ENCODE measurements at regions not wholly inside any gene's neighbourhood (a gene's known extent, or its start where the extent isn't known, plus 50 kb on each side); places are given as distances from the start of the nearest gene placed in this dataset.

GRCh38 chr15:95932676-95933075 is 397.8 kb upstream of the NR2F2 start:
- DNase-seq (ENCODE audit: low read depth in 4 of 4, low spot score in 3 of 4) = no peak

- no peak for DNase-seq (ENCODE audit: low read depth in 4 of 4, low spot score in 3 of 4)
These were observed 394.6 kb upstream of the NR2F2 start for GRCh38 chr15:95935852-95936251.

- no peak for DNase-seq (ENCODE audit: low read depth in 4 of 4, low spot score in 3 of 4)
These were observed 393.4 kb upstream of the NR2F2 start for GRCh38 chr15:95937128-95937528.

DNA sequence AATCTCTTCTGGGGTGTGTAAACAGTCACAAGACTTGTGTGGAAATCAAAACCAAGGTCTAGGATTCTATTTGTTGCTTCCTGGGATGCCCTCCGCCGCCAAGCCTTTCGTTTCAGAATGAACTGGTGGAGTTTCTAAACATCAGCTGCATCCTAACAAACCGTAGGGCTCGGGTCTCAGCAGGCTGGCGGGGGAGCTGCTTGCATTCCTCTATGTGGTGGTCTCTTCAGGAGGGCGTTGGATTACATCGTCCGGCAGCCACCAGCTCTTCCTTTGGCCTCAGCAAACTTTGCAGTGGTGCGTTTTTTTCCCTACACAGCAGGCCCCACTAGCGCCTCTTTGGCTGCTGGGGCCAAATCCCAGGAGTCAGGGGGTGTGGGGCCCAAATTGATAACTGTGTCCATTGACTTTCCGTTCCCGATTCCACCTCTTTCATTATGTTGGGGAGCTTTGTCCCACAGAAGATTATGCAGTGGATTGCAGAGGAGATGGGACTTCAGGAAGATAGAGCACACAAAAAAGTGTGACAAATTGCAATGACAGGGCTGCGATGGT is 390.0 kb upstream of the NR2F2 start:
- DNase-seq (ENCODE audit: low read depth in 4 of 4, low spot score in 3 of 4) = peak in 1 of 4 donors; percentile 36

- DNase-seq (ENCODE audit: low read depth in 4 of 4, low spot score in 3 of 4) = no peak
These were observed 386.3 kb upstream of the NR2F2 start for GRCh38 chr15:95944193-95944592.

GRCh38 chr15:95944661-95945255 is 385.7 kb upstream of the NR2F2 start:
- no peak for DNase-seq (ENCODE audit: low read depth in 4 of 4, low spot score in 3 of 4)

GRCh38 chr15:95946241-95946640 is 384.3 kb upstream of the NR2F2 start:
- DNase-seq (ENCODE audit: low read depth in 4 of 4, low spot score in 3 of 4) = no peak

DNA sequence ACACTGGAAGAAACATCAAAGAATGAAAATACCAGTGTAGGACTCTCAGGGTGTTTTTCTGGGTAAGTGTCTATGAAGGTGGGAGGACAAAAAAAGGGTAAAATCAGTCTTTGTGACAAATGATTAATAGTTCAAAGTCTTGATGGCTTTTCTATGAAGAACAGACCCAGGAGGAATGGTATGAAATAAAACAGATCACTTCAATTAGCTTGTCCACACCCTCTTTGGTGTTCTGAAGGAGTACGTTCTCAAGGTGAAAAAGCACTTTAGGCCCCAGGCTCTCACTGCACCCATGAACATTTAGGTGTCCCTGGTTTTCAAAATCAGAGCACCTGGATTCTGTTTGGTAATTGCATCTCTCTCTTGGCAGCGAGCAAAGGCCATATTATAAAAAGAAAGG is 383.6 kb upstream of the NR2F2 start:
- DNase-seq (ENCODE audit: low read depth in 4 of 4, low spot score in 3 of 4) = no peak

DNA sequence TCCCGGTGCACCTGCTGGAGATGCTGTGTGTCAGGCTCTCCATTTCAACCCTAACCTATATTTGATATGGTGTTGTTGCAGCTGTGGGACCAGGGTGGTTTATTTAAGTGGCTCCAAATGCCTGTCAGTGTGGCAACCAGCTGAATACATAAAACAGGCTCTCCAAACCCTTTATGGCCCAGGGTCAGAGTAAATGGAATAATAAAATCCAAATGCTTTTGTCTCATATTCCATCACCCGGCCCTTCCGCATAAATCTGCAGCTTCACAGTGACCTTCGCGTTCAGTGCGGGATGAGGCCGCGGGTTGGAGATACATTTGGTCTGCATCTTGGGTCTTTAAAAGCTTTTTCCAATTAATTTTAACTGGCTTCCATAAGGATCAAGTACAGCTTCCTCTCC is 382.1 kb upstream of the NR2F2 start:
- DNase-seq (ENCODE audit: low read depth in 4 of 4, low spot score in 3 of 4) = no peak

DNA sequence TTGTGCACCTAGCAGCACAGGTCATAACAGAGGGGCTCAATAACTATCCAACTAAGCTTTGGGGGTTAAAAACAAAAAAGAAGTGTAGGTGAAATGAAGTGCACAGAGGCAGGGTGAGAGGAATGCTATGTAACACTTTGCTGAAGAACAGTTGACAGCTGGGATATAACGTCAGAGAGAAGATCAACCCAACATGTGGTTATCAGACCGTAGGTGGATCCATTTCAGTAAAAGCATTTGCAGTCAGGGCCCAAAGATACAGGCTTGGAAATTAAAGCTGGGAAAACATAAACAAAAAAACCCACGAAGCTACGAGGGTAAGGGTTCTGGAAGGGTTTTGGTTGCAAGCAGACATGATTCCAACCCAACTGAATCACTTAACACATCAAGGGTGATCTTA is 377.5 kb upstream of the NR2F2 start:
- DNase-seq (ENCODE audit: low read depth in 4 of 4, low spot score in 3 of 4) = no peak

DNA sequence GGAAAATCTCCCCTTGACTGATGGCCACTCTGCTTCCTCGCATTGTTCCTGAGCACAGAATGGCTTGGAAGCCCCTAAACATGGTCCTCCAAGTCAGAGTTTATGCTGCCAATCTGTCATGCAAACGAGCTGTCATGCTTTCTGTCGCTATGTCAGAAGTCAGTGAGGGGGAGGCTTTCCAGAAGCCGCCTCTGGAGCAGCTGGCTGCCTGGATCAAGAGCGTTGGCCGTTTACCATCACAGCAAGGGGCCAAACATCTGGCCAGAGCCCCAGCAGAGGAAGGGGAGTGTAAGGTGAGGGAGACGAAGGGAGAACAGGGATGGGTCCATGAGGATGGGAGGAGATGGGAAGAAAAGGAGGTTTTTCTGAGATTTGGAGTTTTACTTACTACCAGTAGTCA is 372.6 kb upstream of the NR2F2 start:
- DNase-seq (ENCODE audit: low read depth in 4 of 4, low spot score in 3 of 4) = no peak

DNA sequence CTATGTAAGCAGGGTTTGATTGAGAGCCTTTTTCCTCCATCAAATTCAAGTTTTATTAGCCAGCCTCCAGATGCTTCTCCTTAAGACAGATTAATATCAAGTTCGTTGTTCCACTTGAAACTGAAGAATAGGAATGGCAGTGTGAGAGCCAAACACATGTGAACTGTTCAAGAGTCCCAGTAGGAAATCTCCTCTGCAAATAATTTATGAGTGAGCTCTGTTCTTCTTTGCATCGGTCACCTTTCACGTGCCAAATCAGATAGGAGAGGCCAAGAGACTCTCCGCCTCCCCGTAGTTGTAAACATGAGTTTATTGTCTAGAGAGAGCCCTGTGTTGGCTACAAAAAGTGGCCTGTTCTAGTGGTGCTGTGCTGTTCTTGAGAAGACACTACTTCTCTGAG is 372.1 kb upstream of the NR2F2 start:
- no peak for DNase-seq (ENCODE audit: low read depth in 4 of 4, low spot score in 3 of 4)

DNA sequence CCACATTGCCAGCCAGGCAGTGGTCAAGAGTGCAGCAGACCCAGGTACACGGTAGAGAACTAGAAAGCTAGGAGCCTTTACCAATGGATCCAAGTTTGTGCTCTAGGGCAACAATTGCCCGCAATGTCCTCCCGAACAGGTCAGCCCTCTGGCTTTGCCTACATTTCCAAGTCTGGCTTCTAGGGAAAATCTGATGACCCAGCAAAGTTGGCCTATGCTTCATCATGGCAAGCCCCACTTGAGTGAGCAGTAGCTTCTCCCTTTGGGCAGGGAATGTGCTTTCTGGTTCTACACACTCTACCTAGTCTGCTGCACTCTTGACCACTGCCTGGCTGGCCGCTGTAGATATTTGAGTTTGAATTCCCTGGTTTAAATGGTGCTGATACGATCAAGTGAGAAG is 361.6 kb upstream of the NR2F2 start:
- no peak for DNase-seq (ENCODE audit: low read depth in 4 of 4, low spot score in 3 of 4)

DNA sequence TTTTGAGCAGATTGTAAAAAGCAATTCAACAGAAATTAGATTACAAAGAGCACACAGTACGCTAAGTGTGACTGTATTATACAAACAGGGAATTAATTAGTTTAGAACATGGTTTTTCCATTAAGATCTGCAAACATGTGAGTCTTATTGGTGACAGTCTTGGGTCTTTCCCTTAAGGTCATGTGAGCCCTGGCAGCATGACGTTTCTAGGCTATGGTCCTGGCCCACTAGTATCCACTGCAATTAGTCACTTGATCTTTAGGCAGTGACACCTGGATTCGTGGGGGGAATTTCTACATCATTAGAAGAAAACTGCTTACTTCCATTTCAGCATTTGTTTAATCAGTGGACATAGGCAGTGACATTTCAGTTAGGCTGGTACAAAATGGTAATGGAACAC is 360.2 kb upstream of the NR2F2 start:
- DNase-seq (ENCODE audit: low read depth in 4 of 4, low spot score in 3 of 4) = no peak

GRCh38 chr15:95972041-95972553 is 358.4 kb upstream of the NR2F2 start:
- DNase-seq (ENCODE audit: low read depth in 4 of 4, low spot score in 3 of 4) = no peak

DNA sequence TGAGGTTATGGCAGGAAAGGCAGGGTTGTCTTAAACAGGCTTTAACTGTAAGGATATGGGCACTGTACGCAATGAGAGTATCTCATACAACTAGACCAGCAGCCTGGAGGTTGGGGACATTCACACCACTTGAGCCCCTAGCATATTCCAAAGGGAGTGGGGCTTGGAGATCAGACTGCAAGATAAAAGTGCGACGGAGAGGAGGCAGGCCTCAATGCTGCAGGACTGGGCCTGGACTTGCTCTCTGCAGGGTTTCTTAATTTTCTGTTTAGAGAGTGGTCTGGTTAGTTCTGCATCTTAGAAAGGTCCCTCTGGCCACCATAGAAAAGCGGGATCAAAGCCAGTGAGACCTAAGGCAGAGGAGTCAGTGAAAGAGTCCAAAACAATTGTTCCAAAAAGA is 357.7 kb upstream of the NR2F2 start:
- DNase-seq (ENCODE audit: low read depth in 4 of 4, low spot score in 3 of 4) = no peak

DNA sequence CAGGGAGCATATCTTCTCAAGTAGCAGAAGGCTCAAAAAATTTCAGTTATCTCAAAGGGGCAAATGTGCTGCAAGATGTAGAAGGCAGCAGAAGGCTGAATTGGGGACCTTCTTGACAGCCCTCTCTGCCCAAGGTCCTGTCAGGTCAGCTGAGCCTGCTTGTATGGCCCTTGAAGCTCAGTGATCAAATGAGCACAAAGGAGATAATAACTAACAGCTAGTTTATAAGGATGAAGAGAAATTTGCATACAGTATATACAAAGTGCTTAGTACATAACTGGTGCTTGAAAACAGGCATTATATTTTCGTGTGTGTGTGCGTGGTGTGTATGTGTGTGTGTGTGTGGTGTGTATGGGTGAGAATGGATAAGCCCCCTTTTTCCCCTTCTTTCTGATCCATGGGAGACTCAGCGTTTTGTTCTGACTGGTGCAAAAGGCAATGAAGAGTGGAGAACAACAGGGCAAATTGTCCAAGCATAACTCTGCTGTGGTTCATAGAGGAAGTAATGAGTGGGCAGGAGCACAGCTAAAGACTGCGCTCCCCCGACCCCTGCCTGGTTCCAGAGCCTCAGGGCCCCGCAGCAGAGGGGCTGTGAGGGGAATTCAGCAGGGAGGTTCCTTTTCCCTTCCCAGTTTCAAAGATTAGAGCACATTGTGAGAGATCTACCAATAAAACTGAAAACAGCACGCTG is 356.8 kb upstream of the NR2F2 start:
- no peak for DNase-seq (ENCODE audit: low read depth in 4 of 4, low spot score in 3 of 4)

DNA sequence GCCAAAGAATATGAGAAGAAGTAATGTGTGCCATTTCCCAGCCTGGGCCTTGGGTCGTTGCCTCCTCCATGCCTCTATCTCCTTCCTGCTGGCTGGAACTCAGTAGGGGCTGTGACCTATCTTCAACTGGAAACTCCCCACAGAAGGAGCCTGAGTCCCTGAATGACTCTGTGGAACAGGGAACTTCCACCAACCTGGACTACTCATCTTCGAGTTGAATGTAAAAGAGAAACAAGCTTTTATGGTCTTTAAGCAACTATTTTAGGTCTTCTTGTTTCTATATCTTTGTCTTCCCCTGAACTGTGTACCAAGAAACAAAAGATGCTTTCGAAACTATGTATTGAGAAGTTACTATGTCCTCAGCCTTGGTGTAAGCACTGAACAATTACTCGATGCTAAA is 355.3 kb upstream of the NR2F2 start:
- no peak for DNase-seq (ENCODE audit: low read depth in 4 of 4, low spot score in 3 of 4)

GRCh38 chr15:95979286-95979685 is 351.2 kb upstream of the NR2F2 start:
- DNase-seq (ENCODE audit: low read depth in 4 of 4, low spot score in 3 of 4) = no peak

- no peak for DNase-seq (ENCODE audit: low read depth in 4 of 4, low spot score in 3 of 4)
These were observed 349.3 kb upstream of the NR2F2 start for GRCh38 chr15:95981209-95981608.

DNA sequence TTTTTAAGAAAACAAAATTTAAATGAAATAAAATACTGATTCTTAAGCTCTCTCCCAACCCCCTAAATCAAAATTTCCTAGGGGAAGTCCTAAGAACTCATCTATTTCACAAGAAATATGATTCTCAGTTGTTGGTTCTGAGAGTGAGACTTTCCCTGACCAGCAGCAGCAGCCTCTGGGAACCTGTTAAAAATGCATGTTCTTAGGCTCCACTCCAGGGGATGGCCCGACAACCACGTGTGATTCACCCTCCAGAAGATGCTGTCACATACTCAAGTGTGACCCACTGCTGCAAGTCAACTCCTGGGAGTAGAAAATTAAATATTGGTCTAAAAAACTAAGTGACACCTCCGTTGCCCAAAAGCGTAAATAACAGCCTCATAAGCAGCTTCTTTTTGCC is 343.2 kb upstream of the NR2F2 start:
- DNase-seq (ENCODE audit: low read depth in 4 of 4, low spot score in 3 of 4) = no peak

DNA sequence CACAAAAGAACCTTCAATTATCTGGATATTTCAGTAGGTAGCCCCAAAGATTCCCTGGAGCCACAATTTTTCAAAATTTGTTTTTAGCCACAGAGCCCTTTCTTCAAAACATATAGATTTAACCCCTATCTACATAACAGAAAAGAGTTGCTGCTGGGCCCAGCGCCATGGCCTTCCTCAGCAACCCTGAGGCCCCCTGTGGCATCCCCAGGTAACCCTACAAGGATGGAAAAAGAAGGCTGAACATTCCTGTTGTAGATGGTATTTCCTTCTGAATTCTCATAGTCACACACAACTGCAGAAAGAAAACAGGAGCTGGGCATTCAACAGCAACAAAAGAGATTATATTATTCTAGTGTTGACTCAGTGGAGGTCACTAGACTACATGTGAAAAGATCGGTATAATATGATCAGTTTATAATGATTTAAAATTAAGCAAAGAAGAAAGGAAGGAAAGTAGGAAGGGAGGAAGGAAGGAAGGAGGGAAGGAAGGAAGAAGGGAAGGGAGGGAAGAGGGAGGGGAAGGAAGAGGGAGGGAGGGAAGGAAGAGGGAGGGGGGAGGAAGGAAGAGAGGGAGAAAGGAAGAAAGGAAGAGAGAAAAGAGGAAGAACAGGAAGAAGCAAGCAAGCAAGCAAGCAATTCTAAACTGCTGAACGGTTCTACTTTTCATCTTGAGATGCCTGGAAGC is 342.5 kb upstream of the NR2F2 start:
- no peak for DNase-seq (ENCODE audit: low read depth in 4 of 4, low spot score in 3 of 4)
